GM21825 (cell line): ENCODE measurements at regions not wholly inside any gene's neighbourhood (a gene's known extent, or its start where the extent isn't known, plus 50 kb on each side); places are given as distances from the start of the nearest gene placed in this dataset.
"Not testable (repeated sequence)": the region's sequence is repeated elsewhere in the genome, so short reads cannot be mapped to it uniquely, and the experiment has no call there.

Source experiments
- ATAC-seq: cut with Tn5 transposase; IDR thresholded peaks from one replicate; pipeline ENCODE4 v1.9.1; 2021; ENCODE audit warnings: mild to moderate bottlenecking, moderate library complexity; ENCODE audit not compliant: unreplicated experiment

DNA sequence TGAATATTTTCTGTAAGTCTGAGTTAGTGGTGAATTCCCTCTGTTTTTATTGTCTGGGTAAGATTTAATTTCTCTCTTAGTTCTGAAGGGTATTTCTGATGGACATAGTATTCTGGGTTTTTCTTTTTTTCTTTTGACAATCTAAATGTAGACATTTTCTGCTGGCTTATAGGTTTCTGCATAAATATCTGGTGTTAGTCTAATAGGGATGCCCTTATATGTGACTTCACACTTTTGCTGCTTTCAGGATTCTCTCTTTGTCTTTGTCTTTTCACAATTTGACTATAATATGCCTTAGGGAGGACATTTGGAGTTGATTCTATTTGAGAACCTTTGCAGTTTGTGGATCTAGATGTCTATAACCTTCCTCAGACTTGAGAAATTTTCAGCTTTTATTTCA, 667.2 kb downstream of the EPHA7 start:
- ATAC-seq: no peak

DNA sequence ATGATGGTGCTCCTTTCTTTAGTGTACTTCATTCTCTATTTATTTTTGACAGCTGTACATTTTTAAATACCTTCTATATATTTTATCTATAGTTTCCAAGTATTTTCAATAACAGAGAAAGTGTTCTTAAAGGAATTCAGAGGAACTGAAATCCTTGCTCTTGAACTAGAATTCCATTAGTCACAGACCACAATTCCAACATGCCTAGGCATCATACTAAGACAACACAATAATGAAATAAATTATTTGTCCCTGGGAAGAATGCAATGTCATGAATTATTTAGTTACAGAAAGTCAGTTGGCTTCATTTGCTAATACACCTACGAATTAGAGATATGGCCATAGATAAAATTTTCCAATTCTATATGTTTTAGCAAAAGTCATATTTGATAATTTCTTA, 671.2 kb downstream of the EPHA7 start:
- ATAC-seq: no peak

DNA sequence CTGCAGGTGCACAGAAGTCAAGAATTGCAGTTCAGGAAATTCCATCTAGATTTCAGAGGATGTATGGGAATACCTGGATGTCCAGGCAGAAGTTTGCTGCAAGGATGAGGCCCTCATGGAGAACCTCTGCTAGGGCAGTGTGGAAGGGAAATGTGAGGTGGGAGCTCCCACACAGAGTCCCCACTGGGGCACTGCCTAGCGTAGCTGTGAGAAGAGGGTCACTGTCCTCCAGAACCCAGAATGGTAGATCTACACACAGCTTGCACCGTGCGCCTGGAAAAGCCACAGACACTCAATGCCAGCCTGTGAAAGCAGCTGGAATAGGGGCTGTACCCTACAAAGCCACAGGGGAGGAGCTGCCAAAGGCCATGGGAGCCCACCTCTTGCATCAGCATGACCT, 681.4 kb downstream of the EPHA7 start:
- no peak for ATAC-seq

DNA sequence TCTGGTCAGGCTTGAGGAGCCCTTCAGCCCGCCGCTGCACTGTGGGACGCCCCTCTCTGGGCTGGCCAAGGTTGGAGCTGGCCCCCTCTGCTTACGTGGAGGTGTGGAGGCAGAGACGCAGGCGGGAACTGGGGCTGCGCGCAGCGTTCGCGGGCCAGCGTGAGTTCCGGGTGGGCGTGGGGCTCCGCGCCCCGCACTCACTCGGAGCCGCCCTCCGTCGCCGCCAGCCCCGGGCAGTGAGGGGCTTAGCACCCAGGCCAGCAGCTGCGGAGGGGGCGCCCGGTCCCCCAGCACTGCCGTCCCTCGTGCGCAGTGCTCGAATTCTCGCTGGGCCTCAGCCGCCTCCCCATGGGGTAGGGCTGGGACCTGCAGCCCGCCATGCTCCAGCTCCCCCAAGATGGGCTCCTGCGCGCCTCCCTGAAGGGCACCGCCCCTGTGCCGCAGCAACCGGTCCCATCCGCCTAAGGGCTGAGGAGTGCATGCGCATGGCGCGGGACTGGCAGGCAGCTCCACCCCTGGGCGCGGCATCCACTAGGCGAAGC, 695.9 kb downstream of the EPHA7 start:
- ATAC-seq: no peak

DNA sequence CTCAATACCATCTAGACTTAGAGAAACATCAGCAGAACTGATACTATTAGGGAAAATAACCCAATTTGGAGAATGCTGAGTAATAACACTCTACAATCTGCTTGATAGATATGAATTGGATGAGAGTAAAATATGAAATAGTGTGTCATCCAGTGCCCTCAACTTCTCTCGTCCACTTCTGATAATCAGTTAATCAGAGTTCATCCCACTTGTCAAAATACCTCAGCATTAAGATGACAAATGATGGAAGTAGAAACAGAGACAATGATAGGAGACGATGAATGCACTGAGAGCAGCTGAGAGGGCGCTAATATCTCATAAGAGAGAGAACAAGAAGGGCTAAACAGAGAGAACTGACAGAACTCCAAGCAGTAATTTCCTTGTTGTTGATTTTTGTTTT, 699.6 kb downstream of the EPHA7 start:
- ATAC-seq: no peak

DNA sequence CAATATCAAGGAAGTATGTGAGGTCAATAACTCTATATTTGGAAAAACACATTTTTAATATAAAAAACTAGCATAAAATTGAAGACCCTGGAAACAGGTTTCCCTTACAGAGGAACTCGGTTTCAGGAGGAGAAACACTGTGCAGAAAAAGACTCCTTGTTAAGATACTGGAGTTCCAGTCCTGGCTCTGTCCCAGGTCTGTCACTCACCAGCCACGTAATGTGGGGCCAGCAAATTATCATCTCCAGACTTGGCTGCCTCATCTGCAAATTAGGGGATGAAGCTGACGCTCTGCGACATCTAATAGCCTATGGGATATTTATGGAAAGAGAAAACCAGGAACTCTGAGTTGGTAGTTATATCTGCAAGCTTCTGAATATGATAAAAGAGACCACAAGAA, 702.7 kb downstream of the EPHA7 start:
- no peak for ATAC-seq

DNA sequence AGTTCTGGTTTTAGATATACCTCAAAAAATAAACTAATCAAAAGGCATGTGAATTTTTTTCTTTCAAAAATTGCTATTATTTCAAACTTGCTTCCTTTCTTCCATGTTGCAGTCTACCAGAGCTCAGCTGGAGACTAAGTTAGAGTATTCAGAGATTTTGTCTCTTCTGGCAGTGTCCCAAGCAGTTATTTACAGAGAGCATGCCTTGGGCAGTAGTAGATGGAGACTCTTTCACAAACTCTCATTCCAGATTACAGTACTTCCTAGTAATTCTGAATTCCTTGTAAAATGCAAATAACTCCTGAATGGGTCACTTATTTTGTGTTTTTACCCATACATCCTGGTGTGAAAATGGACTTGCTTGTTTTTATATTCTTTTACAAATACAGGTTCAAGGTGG, 703.4 kb downstream of the EPHA7 start:
- no peak for ATAC-seq

DNA sequence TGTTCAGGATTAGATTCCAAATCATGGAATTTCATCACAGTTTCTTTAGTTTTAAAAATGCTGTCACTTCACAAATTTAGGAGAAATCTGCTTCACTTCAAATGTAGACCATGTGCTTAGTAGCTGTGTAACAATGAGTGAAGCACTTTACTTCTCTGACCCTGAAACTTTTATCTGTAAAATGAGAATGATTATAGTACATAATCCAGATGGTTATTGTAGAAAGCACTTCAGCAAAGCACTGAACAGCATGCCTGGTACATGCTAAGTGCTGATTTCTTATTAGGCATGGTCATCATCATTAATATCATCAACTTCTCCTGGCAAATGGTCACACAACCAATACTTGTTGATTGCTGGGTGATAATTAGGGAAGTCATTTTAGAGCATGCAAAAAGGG, 705.0 kb downstream of the EPHA7 start:
- ATAC-seq: no peak

DNA sequence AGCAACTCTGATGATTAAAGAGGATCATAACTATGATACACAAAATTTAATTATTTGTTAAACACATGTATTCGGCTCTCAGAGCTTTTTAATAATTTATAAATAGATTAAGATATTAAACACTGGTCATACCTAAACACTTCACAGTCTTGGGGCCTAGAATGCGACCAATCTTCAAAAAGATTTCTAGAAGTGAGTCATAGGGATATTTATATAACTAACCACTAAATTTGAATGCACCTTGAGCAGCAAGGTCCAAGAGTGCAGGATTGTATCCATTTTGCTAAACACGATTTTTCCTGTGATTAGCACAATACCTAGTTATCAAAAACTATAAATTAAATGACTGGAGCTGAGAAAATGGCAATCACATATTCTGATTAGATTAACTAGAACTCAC, 709.3 kb downstream of the EPHA7 start:
- peak; percentile 65 for ATAC-seq

DNA sequence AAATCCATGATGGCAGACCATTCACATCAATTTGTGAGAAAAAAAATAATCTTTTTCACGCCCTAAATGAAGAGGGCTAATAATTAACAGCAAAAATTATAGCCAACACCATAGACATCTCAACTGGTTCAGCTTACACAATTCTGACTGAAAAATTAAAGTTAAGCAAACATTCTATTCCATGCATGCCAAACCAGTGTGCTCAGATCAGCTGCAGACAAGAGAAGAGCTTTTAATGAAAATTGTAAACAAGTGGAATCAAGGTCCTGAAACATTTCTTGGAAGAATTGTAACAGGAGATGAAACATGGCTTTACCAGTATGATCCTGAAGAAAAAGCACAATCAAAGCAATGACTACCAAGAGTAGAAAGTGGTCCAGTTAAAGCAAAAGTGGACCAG, 710.4 kb downstream of the EPHA7 start:
- no peak for ATAC-seq

DNA sequence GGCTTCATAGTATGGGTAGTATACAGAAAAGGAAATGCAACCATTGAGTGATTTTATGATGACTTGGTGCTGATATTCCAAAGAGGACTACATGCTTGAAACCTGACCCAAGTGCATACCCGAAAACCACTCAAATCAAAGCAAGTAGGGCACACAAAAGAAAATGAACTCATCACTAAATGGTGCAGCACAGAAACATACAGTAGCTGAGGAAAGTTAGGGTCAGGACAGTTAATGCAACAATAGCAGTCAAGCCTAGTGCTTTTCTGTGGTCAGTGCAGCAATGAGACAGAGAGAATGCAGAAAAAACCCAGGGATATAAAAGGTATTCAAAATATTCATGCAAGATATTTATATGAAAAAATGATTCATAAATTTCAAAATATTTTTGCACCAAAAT, 711.1 kb downstream of the EPHA7 start:
- ATAC-seq: no peak

DNA sequence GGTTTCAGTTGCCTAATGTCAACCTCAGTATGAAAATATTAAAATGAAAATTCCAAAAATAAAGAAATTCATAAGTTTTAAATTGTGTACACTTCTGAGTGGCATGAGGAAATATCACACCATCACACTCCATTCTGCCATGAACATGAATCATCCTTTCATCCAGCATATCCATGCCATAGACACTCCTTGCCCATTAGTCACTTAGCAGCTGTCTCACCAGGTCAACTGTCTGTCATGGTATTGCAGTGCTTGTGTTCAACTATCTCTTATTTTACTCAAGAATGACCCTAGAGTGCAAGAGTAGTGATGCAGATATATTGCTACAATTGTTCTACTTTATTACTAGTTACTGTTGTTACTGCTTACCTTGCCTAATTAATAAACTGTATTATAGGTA, 712.4 kb downstream of the EPHA7 start:
- no peak for ATAC-seq

DNA sequence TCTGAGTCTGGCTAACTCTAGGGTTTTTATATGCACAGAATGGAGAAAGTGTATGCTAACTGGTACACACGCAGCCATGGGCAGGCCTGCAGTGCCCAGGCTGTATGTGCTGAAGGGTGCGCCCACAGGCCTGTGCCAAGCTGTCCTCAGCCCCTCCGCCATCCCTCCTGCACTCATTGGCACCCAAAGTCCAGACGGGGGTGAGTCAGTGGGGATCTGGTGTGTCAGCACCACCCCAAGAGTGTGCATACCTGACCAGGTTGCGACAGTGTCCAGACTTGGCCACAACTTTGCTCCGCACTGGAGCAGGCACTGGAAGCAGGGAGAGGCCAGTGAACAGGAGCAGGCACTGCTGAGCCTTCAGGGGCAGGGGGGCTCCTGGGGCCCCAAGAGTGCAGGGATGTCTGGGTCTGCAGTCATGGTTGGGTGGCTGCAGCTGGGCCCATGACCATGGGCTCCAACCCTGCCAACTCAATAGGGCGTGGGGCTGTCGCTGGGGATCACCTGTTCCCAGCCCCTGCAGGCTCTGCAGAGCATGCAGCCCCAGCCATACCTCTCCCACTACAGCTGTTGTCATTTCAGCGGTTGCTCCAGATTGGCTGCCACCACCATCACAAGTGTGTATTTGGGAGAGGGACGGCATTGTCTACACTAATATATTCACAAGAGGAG, 717.8 kb downstream of the EPHA7 start:
- ATAC-seq: no peak

DNA sequence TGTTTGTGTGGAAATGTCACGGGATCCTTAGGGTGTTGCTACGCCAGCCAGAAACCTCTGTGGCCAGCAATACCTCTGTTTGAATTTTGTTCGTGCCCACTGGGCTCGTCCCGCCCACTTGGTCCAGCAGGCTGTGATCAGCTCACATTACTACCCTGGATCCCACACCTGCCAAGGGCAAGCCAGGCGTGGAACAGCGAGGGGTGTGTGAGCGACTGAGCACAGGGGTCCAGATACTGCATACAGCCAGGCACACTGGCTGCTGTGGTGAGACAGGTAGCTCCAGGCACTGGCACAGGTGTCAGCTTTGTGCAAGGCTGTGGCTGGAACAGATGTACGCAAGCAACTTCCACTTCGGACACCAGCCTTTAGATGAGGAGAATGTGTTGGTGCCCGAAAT, 718.9 kb downstream of the EPHA7 start:
- no peak for ATAC-seq

DNA sequence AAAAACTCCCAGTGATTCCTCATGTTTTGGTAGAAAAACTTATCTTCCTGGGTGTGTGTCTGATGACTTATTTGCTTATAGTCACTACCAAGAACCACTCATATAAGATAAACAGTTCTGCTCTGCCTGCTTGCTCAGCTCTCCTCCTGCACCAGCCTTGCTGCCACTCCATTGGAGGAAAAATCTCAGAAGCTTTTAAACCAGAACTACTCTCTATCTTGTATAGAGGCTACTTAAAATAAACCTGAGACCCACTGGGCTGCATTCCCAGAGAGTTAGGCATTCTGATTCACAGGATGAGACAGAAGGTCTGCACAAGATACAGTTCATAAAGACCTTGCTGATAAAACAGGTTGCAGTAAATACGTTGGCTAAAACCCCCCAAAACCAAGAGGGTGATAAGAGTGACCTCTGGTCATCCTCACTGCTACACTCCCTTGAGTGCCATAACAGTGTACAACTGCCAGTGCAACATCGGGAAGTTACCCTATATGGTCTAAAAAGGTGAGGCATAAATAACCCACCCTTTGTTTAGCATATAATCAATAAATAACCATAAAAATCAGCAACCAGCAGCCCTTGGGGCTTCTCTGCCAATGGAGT, 728.3 kb downstream of the EPHA7 start:
- ATAC-seq: no peak

DNA sequence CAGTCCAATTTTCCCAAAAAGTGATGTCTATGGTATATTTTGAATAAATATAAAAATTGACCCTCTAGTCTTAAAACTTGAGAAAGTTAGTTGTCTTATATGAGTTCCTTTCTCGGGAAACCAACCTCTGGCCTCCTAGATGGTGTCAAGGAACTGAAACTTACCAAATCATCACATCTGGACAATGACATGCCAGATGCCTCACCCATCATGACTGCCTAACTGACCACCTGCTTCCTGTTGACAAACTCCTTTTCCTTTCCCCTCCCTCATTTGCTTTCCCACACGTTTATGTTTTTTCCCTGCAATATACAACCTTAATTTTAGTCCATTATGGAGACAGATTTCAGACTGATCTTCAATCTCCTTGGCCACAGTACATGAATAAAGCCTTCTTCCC, 731.0 kb downstream of the EPHA7 start:
- ATAC-seq: no peak

DNA sequence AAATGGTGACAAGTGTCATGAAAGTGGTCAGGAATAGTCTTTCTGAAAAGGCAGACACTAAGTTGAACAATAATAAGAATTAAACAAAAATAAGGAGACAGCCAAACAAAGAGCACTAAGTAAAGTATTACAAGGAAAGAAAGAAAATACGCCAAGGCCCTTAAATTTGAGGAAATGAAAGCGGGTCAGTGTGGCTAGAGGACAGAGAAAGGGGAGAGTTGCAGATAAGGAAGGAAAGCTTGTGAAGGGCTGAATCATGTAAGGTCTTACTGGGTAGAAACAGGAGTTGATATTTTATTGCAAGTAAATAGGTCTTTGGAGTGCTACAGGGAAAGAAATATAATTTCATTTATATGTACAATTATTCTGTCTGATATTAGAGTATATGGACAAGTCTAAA, 732.1 kb downstream of the EPHA7 start:
- ATAC-seq: no peak

DNA sequence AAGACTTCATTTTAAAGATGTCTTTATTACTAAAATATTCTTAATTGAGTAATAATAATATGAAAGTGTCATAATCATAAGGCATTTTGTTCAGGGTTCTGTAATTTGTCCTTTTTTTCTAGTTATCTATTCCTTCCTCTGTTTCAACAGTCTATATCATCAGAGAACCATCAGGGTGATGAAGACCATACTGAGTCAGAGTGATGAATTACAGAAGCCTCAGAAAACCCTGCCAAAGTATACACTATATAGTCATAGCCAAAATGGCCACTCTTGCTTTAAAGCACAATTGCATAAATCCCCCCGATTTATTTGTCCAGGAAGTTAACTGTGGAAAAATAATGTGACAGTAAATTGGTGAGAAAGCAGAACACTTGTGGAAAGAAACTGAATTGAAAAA, 735.0 kb downstream of the EPHA7 start:
- no peak for ATAC-seq

DNA sequence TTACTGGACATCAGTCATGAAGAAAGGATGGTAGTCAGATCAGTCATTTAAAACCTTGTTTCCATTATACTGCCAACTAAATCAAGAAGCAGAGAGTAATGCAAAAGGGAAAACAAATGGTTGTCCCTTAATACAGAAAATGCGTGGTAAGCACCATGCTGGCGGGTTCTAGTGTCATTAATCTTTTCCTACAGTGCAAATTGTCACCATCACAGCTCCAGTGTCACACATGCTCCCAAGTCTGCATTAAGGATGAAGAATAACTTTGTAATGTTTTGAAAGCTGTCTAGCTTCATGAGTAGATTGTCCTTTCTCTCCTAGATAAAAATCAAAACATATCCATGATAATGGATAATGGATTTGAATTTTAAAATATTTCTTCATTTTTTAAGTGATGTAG, 735.6 kb downstream of the EPHA7 start:
- ATAC-seq: no peak

DNA sequence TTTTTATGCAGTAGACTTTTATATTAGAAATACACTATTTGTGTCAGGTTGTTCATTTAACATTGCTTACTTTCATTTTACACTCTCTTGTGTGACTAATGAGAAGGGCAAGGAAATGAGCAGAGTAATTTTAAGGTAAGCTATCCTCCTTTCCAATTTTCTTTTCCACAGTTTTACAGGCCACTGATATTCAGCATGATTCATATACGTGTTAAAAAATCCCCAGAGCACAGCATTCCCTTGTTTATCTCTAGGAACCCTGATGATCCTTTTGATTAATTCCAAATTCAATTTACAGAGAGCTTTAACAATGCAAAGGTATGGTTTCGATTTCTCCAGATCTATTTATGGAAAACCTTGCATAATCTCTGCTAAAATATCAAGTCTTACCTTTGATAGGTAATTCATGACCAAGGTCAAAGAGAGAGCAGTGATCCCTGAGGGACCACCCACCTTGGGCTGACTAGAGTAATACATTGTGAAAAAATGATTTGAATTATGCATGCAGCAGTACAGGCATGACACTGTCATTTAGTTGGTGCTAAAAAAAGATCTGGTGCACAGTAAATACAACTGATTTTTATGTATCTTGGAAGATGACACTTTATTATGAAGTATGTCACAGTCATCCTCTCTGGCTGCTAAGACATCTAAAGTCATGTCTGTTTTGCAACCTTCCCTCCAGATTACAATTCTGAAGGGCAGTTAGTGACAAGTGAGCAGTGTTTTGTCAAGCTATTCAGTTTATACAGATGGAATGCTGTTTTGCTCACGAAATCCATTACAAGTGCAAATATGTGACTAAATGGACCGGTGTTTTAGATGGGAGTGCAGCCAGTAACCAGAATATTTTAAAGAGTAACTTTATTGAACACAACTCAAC, 736.6 kb downstream of the EPHA7 start:
- ATAC-seq: no peak

DNA sequence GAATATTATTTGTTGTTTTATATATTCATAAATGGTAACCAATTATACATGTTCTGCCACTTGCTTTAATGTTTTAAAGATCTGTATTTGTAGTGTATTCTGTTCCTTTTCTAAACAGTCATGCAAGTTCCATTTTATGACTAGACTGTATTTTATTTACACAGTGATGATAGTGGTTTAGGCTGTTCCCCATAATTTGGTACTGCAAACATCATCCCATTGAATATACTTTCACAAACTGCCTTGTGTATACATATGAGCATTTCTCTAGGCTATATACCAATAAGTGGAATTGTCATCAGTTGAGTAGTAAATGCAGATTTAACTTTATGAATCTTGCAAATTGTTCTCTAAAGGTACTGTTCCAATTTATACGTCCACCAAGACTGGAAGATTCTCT, 738.0 kb downstream of the EPHA7 start:
- ATAC-seq: no peak

DNA sequence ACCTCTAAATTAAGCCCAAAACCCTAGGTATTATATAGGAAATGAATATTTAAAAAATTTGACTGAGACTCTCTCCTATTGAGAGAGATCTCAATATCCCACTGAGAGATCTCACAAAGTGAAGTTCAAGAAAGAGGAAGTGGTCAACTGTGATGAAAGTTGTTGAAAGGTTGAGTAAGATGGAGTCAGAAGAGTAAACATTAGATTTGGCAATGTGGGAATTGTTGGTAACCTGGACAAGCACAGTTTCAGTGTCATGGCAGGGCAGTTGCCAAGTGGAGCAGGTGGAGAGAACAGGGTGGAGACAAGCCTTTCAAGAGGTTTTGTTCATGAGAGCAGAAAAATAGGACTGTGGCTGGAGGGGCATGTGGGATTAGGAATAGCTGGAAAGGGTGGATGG, 747.9 kb downstream of the EPHA7 start:
- ATAC-seq: not testable (repeated sequence)
